ENCODE measurements at regions not wholly inside any gene's neighbourhood (a gene's known extent, or its start where the extent isn't known, plus 50 kb on each side); places are given as distances from the start of the nearest gene placed in this dataset.

- H3K4me3 ChIP-seq (ENCODE audit: control insufficient read depth in 1 of 7, extremely low read depth in 1 of 7, insufficient read depth in 4 of 7, low read depth in 2 of 7, low read length in 6 of 7), result no peak overlapping the region
- ChIA-PET CTCF (no interaction called here), POLR2A (no interaction called here)
- no peak for DNase-seq
- H3K27ac ChIP-seq (ENCODE audit: insufficient read depth in 1 of 2, low read depth in 1 of 2, low read length in 2 of 2, poor library complexity in 1 of 2, severe bottlenecking in 2 of 2), result no peak overlapping the region
- no peaks in the 10 kb centered on the region for H3K36me3 ChIP-seq (ENCODE audit: control insufficient read depth in 4 of 4, insufficient read depth in 4 of 4, low read length in 3 of 4)
- H3K9me3 ChIP-seq (ENCODE audit: control extremely low read depth in 1 of 5, control insufficient read depth in 4 of 5, insufficient read depth in 2 of 5, low read depth in 1 of 5, low read length in 4 of 5), result peaks cover 0 to 1% (median 0%) of the 10 kb centered on the region in 5 experiments
- no peaks in the 10 kb centered on the region for H3K4me1 ChIP-seq (ENCODE audit: control extremely low read depth in 1 of 4, control insufficient read depth in 4 of 4, insufficient read depth in 4 of 4, low read length in 3 of 4)
- H3K27me3 ChIP-seq (replicated peaks in 2 of 5; ENCODE audit: control insufficient read depth in 4 of 5, insufficient read depth in 5 of 5, low read length in 4 of 5), result no peaks in the 10 kb centered on the region
- WGBS (ENCODE audit: insufficient coverage), result 100% methylated on average over 1 of the region's 2 CpGs
Observed at GRCh38 chr1:218613105-218613504, 268.0 kb downstream of the TGFB2 start.

GRCh38 chr1:218614031-218614430, 268.9 kb downstream of the TGFB2 start:
- H3K9me3 ChIP-seq (ENCODE audit: control extremely low read depth in 1 of 5, control insufficient read depth in 4 of 5, insufficient read depth in 2 of 5, low read depth in 1 of 5, low read length in 4 of 5), result peaks cover 0 to 1% (median 0%) of the 10 kb centered on the region in 5 experiments
- ChIA-PET CTCF (no interaction called here), POLR2A (no interaction called here)
- DNase-seq, result no peak
- H3K27me3 ChIP-seq (replicated peaks in 2 of 5; ENCODE audit: control insufficient read depth in 4 of 5, insufficient read depth in 5 of 5, low read length in 4 of 5), result no peaks in the 10 kb centered on the region
- 100% methylated on average over 1 of the region's 2 CpGs for WGBS (ENCODE audit: insufficient coverage)
- H3K4me3 ChIP-seq (ENCODE audit: control insufficient read depth in 1 of 7, extremely low read depth in 1 of 7, insufficient read depth in 4 of 7, low read depth in 2 of 7, low read length in 6 of 7), result no peak overlapping the region
- no peaks in the 10 kb centered on the region for H3K4me1 ChIP-seq (ENCODE audit: control extremely low read depth in 1 of 4, control insufficient read depth in 4 of 4, insufficient read depth in 4 of 4, low read length in 3 of 4)
- H3K27ac ChIP-seq (ENCODE audit: insufficient read depth in 1 of 2, low read depth in 1 of 2, low read length in 2 of 2, poor library complexity in 1 of 2, severe bottlenecking in 2 of 2), result no peak overlapping the region
- no peaks in the 10 kb centered on the region for H3K36me3 ChIP-seq (ENCODE audit: control insufficient read depth in 4 of 4, insufficient read depth in 4 of 4, low read length in 3 of 4)

GRCh38 chr1:218616681-218617080, 271.5 kb downstream of the TGFB2 start:
- Histone ChIP-seq H3K4me1 (ENCODE audit: control extremely low read depth in 1 of 4, control insufficient read depth in 4 of 4, insufficient read depth in 4 of 4, low read length in 3 of 4) (no peaks in the 10 kb centered on the region), H3K36me3 (ENCODE audit: control insufficient read depth in 4 of 4, insufficient read depth in 4 of 4, low read length in 3 of 4) (no peaks in the 10 kb centered on the region), H3K27me3 (replicated peaks in 2 of 5; ENCODE audit: control insufficient read depth in 4 of 5, insufficient read depth in 5 of 5, low read length in 4 of 5) (no peaks in the 10 kb centered on the region), H3K4me3 (ENCODE audit: control insufficient read depth in 1 of 7, extremely low read depth in 1 of 7, insufficient read depth in 4 of 7, low read depth in 2 of 7, low read length in 6 of 7) (no peak overlapping the region), H3K9me3 (ENCODE audit: control extremely low read depth in 1 of 5, control insufficient read depth in 4 of 5, insufficient read depth in 2 of 5, low read depth in 1 of 5, low read length in 4 of 5) (no peaks in the 10 kb centered on the region), H3K27ac (ENCODE audit: insufficient read depth in 1 of 2, low read depth in 1 of 2, low read length in 2 of 2, poor library complexity in 1 of 2, severe bottlenecking in 2 of 2) (no peak overlapping the region)
- 100% methylated on average over 1 of the region's 1 CpG for WGBS (ENCODE audit: insufficient coverage)
- DNase-seq, result no peak
- CTCF ChIA-PET, result no interaction called here
- POLR2A ChIA-PET, result no interaction called here

GRCh38 chr1:218617986-218618385, 272.9 kb downstream of the TGFB2 start:
- Histone ChIP-seq H3K9me3 (ENCODE audit: control extremely low read depth in 1 of 5, control insufficient read depth in 4 of 5, insufficient read depth in 2 of 5, low read depth in 1 of 5, low read length in 4 of 5) (no peaks in the 10 kb centered on the region), H3K36me3 (ENCODE audit: control insufficient read depth in 4 of 4, insufficient read depth in 4 of 4, low read length in 3 of 4) (no peaks in the 10 kb centered on the region), H3K4me1 (ENCODE audit: control extremely low read depth in 1 of 4, control insufficient read depth in 4 of 4, insufficient read depth in 4 of 4, low read length in 3 of 4) (no peaks in the 10 kb centered on the region), H3K27ac (ENCODE audit: insufficient read depth in 1 of 2, low read depth in 1 of 2, low read length in 2 of 2, poor library complexity in 1 of 2, severe bottlenecking in 2 of 2) (no peak overlapping the region), H3K4me3 (ENCODE audit: control insufficient read depth in 1 of 7, extremely low read depth in 1 of 7, insufficient read depth in 4 of 7, low read depth in 2 of 7, low read length in 6 of 7) (no peak overlapping the region), H3K27me3 (replicated peaks in 2 of 5; ENCODE audit: control insufficient read depth in 4 of 5, insufficient read depth in 5 of 5, low read length in 4 of 5) (no peaks in the 10 kb centered on the region)
- DNase-seq, result no peak
- POLR2A ChIA-PET, result no interaction called here
- CTCF ChIA-PET, result no interaction called here

GRCh38 chr1:218620956-218621355, 275.8 kb downstream of the TGFB2 start:
- H3K4me3 ChIP-seq (ENCODE audit: control insufficient read depth in 1 of 7, extremely low read depth in 1 of 7, insufficient read depth in 4 of 7, low read depth in 2 of 7, low read length in 6 of 7), result no peak overlapping the region
- CTCF ChIA-PET, result no interaction called here
- no peak overlapping the region for H3K27ac ChIP-seq (ENCODE audit: insufficient read depth in 1 of 2, low read depth in 1 of 2, low read length in 2 of 2, poor library complexity in 1 of 2, severe bottlenecking in 2 of 2)
- no peaks in the 10 kb centered on the region for H3K36me3 ChIP-seq (ENCODE audit: control insufficient read depth in 4 of 4, insufficient read depth in 4 of 4, low read length in 3 of 4)
- DNase-seq, result no peak
- H3K9me3 ChIP-seq (ENCODE audit: control extremely low read depth in 1 of 5, control insufficient read depth in 4 of 5, insufficient read depth in 2 of 5, low read depth in 1 of 5, low read length in 4 of 5), result no peaks in the 10 kb centered on the region
- 100% methylated on average over 1 of the region's 1 CpG for WGBS (ENCODE audit: insufficient coverage)
- POLR2A ChIA-PET, result no interaction called here
- H3K27me3 ChIP-seq (replicated peaks in 2 of 5; ENCODE audit: control insufficient read depth in 4 of 5, insufficient read depth in 5 of 5, low read length in 4 of 5), result no peaks in the 10 kb centered on the region
- H3K4me1 ChIP-seq (ENCODE audit: control extremely low read depth in 1 of 4, control insufficient read depth in 4 of 4, insufficient read depth in 4 of 4, low read length in 3 of 4), result no peaks in the 10 kb centered on the region

- no CpG with 5 or more reads among the region's 2 CpGs for WGBS (ENCODE audit: insufficient coverage)
- no peak for DNase-seq
Observed at GRCh38 chr1:218624052-218624451, 278.9 kb downstream of the TGFB2 start.

GRCh38 chr1:218625393-218625792, 280.3 kb downstream of the TGFB2 start:
- 100% methylated on average over 1 of the region's 2 CpGs for WGBS (ENCODE audit: insufficient coverage)
- Histone ChIP-seq H3K9me3 (ENCODE audit: control extremely low read depth in 1 of 5, control insufficient read depth in 4 of 5, insufficient read depth in 2 of 5, low read depth in 1 of 5, low read length in 4 of 5) (no peaks in the 10 kb centered on the region), H3K27ac (ENCODE audit: insufficient read depth in 1 of 2, low read depth in 1 of 2, low read length in 2 of 2, poor library complexity in 1 of 2, severe bottlenecking in 2 of 2) (no peak overlapping the region), H3K27me3 (replicated peaks in 2 of 5; ENCODE audit: control insufficient read depth in 4 of 5, insufficient read depth in 5 of 5, low read length in 4 of 5) (no peaks in the 10 kb centered on the region), H3K4me1 (ENCODE audit: control extremely low read depth in 1 of 4, control insufficient read depth in 4 of 4, insufficient read depth in 4 of 4, low read length in 3 of 4) (no peaks in the 10 kb centered on the region), H3K36me3 (ENCODE audit: control insufficient read depth in 4 of 4, insufficient read depth in 4 of 4, low read length in 3 of 4) (no peaks in the 10 kb centered on the region), H3K4me3 (ENCODE audit: control insufficient read depth in 1 of 7, extremely low read depth in 1 of 7, insufficient read depth in 4 of 7, low read depth in 2 of 7, low read length in 6 of 7) (no peak overlapping the region)
- DNase-seq, result no peak
- POLR2A ChIA-PET, result no interaction called here
- CTCF ChIA-PET, result interaction anchor here (0.8 kb wide), 1 partner anchor 11 kb away, joined by 3 read pairs; no protein-coding TSS in a partner anchor

More at GRCh38 chr1:218624052-218624451, 278.9 kb downstream of the TGFB2 start:
- POLR2A ChIA-PET, result no interaction called here
- Histone ChIP-seq H3K4me1 (ENCODE audit: control extremely low read depth in 1 of 4, control insufficient read depth in 4 of 4, insufficient read depth in 4 of 4, low read length in 3 of 4) (no peaks in the 10 kb centered on the region), H3K4me3 (ENCODE audit: control insufficient read depth in 1 of 7, extremely low read depth in 1 of 7, insufficient read depth in 4 of 7, low read depth in 2 of 7, low read length in 6 of 7) (no peak overlapping the region), H3K27ac (ENCODE audit: insufficient read depth in 1 of 2, low read depth in 1 of 2, low read length in 2 of 2, poor library complexity in 1 of 2, severe bottlenecking in 2 of 2) (no peak overlapping the region), H3K36me3 (ENCODE audit: control insufficient read depth in 4 of 4, insufficient read depth in 4 of 4, low read length in 3 of 4) (no peaks in the 10 kb centered on the region), H3K27me3 (replicated peaks in 2 of 5; ENCODE audit: control insufficient read depth in 4 of 5, insufficient read depth in 5 of 5, low read length in 4 of 5) (no peaks in the 10 kb centered on the region), H3K9me3 (ENCODE audit: control extremely low read depth in 1 of 5, control insufficient read depth in 4 of 5, insufficient read depth in 2 of 5, low read depth in 1 of 5, low read length in 4 of 5) (no peaks in the 10 kb centered on the region)
- CTCF ChIA-PET, result no interaction called here
